ENCODE measurements at regions not wholly inside any gene's neighbourhood (a gene's known extent, or its start where the extent isn't known, plus 50 kb on each side); places are given as distances from the start of the nearest gene placed in this dataset.
"Not testable (repeated sequence)": the region's sequence is repeated elsewhere in the genome, so short reads cannot be mapped to it uniquely, and the experiment has no call there.

DNA sequence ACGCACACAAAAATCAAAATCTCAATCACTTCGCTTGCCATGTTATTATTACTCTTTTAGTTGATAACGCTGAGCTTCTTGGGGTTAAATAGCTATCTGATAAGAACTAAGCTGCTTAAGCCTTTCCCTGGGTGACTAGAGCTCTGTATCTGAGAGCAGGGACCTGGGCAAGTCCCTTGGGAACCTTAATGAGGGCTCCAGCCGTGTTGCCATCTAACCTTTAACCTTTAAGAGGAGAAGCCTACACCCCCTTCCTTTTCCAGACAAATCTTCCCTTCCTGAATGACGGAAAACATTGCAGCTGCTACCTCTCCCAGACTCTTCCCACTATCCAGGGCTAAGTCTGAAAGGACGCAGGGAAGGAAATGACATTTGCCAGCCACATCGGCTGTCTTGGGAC, 216.5 kb upstream of the RAI14 start:
- Histone ChIP-seq H3K27me3 (ENCODE audit: insufficient read depth) (no peaks in the 10 kb centered on the region), H3K79me2 (replicated peaks; ENCODE audit: insufficient read depth) (no peaks in the 10 kb centered on the region), H3K36me3 (ENCODE audit: insufficient read depth) (peaks cover 5% of the 10 kb centered on the region; the same call in 1 of the 2 replicates), H3K27ac (ENCODE audit: low read depth) (no peak overlapping the region), H3K4me2 (no peak overlapping the region), H3K9me2 (ENCODE audit: insufficient read depth) (no peaks in the 10 kb centered on the region), H3F3A (replicated peaks; ENCODE audit: low read depth) (no peaks in the 10 kb centered on the region), H3K4me3 (no peak overlapping the region), H3K4me1 (ENCODE audit: insufficient read depth) (peaks cover 4% of the 10 kb centered on the region; the same call in 1 of the 2 replicates), H2AFZ (peak overlapping the region; percentile 93), H4K20me1 (replicated peaks; ENCODE audit: insufficient read depth) (no peaks in the 10 kb centered on the region)
- ATAC-seq, result no peak
- no peak overlapping the region for H3K4me3 Mint-ChIP-seq
- peaks cover 14% of the 10 kb centered on the region for H3K27me3 Mint-ChIP-seq (ENCODE audit: insufficient read depth, low read depth, poor library complexity)
- H3K9me3 Mint-ChIP-seq, result peaks cover 35% of the 10 kb centered on the region
- H3K4me1 Mint-ChIP-seq, result peaks cover 9% of the 10 kb centered on the region
- no peak for DNase-seq (ENCODE audit: low spot score)
- no peak overlapping the region for H3K27ac Mint-ChIP-seq
- no peak for TF ChIP-seq ZNF114 (CRISPR knock-in tag; IDR thresholded peaks at IDR 0.05)
- TF ChIP-seq EZH2phosphoT487 (IDR thresholded peaks at IDR 0.05; ENCODE audit: unreplicated experiment), result no peak
- TF ChIP-seq NANOG (IDR thresholded peaks at IDR 0.05; ENCODE audit: borderline replicate concordance), result no peak
- TF ChIP-seq EZH2 (IDR thresholded peaks at IDR 0.05; ENCODE audit: low read depth, unreplicated experiment), result no peak
- TF ChIP-seq ZNF331 (CRISPR knock-in tag; IDR thresholded peaks at IDR 0.05; ENCODE audit: low read depth), result no peak
- TF ChIP-seq CREB1 (CRISPR knock-in tag; IDR thresholded peaks at IDR 0.05; ENCODE audit: low read depth), result no peak
- TF ChIP-seq, protein P1, sequence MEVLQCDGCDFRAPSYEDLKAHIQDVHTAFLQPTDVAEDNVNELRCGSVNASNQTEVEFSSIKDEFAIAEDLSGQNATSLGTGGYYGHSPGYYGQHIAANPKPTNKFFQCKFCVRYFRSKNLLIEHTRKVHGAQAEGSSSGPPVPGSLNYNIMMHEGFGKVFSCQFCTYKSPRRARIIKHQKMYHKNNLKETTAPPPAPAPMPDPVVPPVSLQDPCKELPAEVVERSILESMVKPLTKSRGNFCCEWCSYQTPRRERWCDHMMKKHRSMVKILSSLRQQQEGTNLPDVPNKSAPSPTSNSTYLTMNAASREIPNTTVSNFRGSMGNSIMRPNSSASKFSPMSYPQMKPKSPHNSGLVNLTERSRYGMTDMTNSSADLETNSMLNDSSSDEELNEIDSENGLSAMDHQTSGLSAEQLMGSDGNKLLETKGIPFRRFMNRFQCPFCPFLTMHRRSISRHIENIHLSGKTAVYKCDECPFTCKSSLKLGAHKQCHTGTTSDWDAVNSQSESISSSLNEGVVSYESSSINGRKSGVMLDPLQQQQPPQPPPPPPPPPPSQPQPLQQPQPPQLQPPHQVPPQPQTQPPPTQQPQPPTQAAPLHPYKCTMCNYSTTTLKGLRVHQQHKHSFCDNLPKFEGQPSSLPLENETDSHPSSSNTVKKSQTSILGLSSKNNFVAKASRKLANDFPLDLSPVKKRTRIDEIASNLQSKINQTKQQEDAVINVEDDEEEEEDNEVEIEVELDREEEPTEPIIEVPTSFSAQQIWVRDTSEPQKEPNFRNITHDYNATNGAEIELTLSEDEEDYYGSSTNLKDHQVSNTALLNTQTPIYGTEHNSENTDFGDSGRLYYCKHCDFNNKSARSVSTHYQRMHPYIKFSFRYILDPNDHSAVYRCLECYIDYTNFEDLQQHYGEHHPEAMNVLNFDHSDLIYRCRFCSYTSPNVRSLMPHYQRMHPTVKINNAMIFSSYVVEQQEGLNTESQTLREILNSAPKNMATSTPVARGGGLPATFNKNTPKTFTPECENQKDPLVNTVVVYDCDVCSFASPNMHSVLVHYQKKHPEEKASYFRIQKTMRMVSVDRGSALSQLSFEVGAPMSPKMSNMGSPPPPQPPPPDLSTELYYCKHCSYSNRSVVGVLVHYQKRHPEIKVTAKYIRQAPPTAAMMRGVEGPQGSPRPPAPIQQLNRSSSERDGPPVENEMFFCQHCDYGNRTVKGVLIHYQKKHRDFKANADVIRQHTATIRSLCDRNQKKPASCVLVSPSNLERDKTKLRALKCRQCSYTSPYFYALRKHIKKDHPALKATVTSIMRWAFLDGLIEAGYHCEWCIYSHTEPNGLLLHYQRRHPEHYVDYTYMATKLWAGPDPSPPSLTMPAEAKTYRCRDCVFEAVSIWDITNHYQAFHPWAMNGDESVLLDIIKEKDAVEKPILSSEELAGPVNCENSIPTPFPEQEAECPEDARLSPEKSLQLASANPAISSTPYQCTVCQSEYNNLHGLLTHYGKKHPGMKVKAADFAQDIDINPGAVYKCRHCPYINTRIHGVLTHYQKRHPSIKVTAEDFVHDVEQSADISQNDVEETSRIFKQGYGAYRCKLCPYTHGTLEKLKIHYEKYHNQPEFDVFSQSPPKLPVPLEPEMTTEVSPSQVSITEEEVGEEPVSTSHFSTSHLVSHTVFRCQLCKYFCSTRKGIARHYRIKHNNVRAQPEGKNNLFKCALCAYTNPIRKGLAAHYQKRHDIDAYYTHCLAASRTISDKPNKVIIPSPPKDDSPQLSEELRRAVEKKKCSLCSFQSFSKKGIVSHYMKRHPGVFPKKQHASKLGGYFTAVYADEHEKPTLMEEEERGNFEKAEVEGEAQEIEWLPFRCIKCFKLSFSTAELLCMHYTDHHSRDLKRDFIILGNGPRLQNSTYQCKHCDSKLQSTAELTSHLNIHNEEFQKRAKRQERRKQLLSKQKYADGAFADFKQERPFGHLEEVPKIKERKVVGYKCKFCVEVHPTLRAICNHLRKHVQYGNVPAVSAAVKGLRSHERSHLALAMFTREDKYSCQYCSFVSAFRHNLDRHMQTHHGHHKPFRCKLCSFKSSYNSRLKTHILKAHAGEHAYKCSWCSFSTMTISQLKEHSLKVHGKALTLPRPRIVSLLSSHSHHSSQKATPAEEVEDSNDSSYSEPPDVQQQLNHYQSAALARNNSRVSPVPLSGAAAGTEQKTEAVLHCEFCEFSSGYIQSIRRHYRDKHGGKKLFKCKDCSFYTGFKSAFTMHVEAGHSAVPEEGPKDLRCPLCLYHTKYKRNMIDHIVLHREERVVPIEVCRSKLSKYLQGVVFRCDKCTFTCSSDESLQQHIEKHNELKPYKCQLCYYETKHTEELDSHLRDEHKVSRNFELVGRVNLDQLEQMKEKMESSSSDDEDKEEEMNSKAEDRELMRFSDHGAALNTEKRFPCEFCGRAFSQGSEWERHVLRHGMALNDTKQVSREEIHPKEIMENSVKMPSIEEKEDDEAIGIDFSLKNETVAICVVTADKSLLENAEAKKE (CRISPR knock-in tag; IDR thresholded peaks at IDR 0.05), result no peak
- no peak for TF ChIP-seq CTCF (conservative IDR thresholded peaks at IDR 0.05; ENCODE audit: low read depth in 2 of 2)
- TF ChIP-seq STAT1 (IDR thresholded peaks at IDR 0.05; ENCODE audit: unreplicated experiment), result no peak
- no peak for TF ChIP-seq JUNB (IDR thresholded peaks at IDR 0.05; ENCODE audit: unreplicated experiment)
- H3K36me3 Mint-ChIP-seq (ENCODE audit: low read depth), result peaks cover 35% of the 10 kb centered on the region

GRCh38 chr5:34441767-34442166, 214.4 kb upstream of the RAI14 start:
- H4K20me1 ChIP-seq (replicated peaks; ENCODE audit: insufficient read depth); H2AFZ ChIP-seq; H3K4me3 ChIP-seq; ATAC-seq; H3K4me1 ChIP-seq (ENCODE audit: insufficient read depth); H3K27ac ChIP-seq (ENCODE audit: low read depth); H3F3A ChIP-seq (replicated peaks; ENCODE audit: low read depth); H3K9me2 ChIP-seq (ENCODE audit: insufficient read depth); H3K4me3 Mint-ChIP-seq; H3K4me2 ChIP-seq; H3K27ac Mint-ChIP-seq; H3K79me2 ChIP-seq (replicated peaks; ENCODE audit: insufficient read depth); H3K36me3 ChIP-seq (ENCODE audit: insufficient read depth); H3K27me3 ChIP-seq (ENCODE audit: insufficient read depth); DNase-seq (ENCODE audit: low spot score); H3K4me1 Mint-ChIP-seq: not testable (repeated sequence)
- H3K9me3 Mint-ChIP-seq, result peaks cover 19% of the 10 kb centered on the region
- H3K27me3 Mint-ChIP-seq (ENCODE audit: insufficient read depth, low read depth, poor library complexity), result peaks cover 12% of the 10 kb centered on the region
- peaks cover 22% of the 10 kb centered on the region for H3K36me3 Mint-ChIP-seq (ENCODE audit: low read depth)

Data from GM23338 (cell line).